Karpas-422 (cell line): ENCODE measurements at regions not wholly inside any gene's neighbourhood (a gene's known extent, or its start where the extent isn't known, plus 50 kb on each side); places are given as distances from the start of the nearest gene placed in this dataset.

Experiments
- DNase-seq: peaks from one replicate; pipeline ENCODE4 v3.0.0-alpha.2; 2015
- H2AFZ ChIP-seq: fragments of 200-600 bp; sonication (generic); 2 replicates; pipeline ENCODE4 v1.6.1; 2014; ENCODE audit warnings: antibody characterized with exemption, low read length, mixed read lengths
- H3K27ac ChIP-seq: fragments of 200-600 bp; sonication (generic); 2 replicates; pipeline ENCODE4 v1.5.1; 2014; ENCODE audit warnings: mild to moderate bottlenecking, low read length, moderate library complexity
- H3K27me3 ChIP-seq: fragments of 200-600 bp; sonication (generic); 2 replicates; pipeline ENCODE4 v1.6.1; 2014; ENCODE audit warnings: low read length, mixed read lengths
- H3K36me3 ChIP-seq: fragments of 200-600 bp; sonication (generic); 2 replicates; pipeline ENCODE4 v1.6.1; 2014; ENCODE audit warnings: low read length, mixed read lengths; ENCODE audit not compliant: insufficient read depth
- H3K4me1 ChIP-seq: fragments of 200-600 bp; sonication (generic); 2 replicates; pipeline ENCODE4 v1.6.1; 2014; ENCODE audit warnings: mild to moderate bottlenecking, low read length, mixed read lengths
- H3K4me2 ChIP-seq: fragments of 200-600 bp; sonication (generic); 2 replicates; pipeline ENCODE4 v1.6.1; 2014; ENCODE audit warnings: low read length, low read depth, mild to moderate bottlenecking; ENCODE audit not compliant: poor library complexity, severe bottlenecking
- H3K4me3 ChIP-seq: fragments of 200-600 bp; sonication (generic); 2 replicates; pipeline ENCODE4 v1.5.1; 2014; ENCODE audit warnings: mild to moderate bottlenecking, antibody characterized with exemption, low read length, mixed read lengths
- H3K79me2 ChIP-seq: fragments of 200-600 bp; sonication (generic); 2 replicates; pipeline ENCODE4 v1.6.1; 2014; ENCODE audit warnings: mild to moderate bottlenecking, low read length, mixed read lengths
- H3K9ac ChIP-seq: fragments of 200-600 bp; sonication (generic); 2 replicates; pipeline ENCODE4 v1.6.0; 2014; ENCODE audit warnings: low read length
- H3K9me2 ChIP-seq: fragments of 200-600 bp; sonication (generic), shearing (Covaris generic); replicated peaks from 2 replicates; pipeline ENCODE4 v1.6.0; 2014; ENCODE audit warnings: mild to moderate bottlenecking, low read length, moderate library complexity; ENCODE audit not compliant: insufficient read depth
- H3K9me3 ChIP-seq: fragments of 300-700, 200-600 bp; sonication (generic); 2 replicates; pipeline ENCODE4 v1.6.1; 2014; ENCODE audit warnings: low read length, mixed read lengths
- H4K20me1 ChIP-seq: fragments of 200-600 bp; sonication (generic); 2 replicates; pipeline ENCODE4 v1.6.1; 2014; ENCODE audit warnings: mild to moderate bottlenecking, antibody characterized with exemption, low read length, low read depth; ENCODE audit not compliant: insufficient read depth

DNA sequence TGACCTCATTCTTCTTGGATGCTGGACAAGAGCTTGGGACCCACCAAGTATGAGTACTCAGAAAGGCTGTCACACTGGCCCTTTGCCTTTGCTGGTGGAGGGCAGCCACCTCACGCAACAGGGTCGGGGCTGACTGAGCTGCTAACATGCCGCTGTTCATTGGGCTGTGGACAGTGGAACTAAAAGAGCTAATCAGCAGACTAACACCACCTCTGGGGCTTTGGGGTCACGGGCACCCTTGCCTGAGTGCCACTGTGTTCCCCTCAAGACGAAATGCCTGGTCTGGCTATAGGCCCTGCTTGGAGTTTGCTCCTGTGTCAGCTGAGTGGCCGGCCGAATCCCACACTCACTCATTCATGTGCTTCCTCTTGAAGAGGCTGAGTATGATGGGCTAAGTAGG, 559.6 kb downstream of the SPRY1 start:
- Histone ChIP-seq H3K36me3 (no peaks in the 10 kb centered on the region), H3K4me3 (no peak overlapping the region), H3K79me2 (no peaks in the 10 kb centered on the region), H3K9me3 (no peaks in the 10 kb centered on the region), H3K27ac (no peak overlapping the region), H4K20me1 (no peaks in the 10 kb centered on the region), H3K27me3 (no peaks in the 10 kb centered on the region), H3K4me1 (no peaks in the 10 kb centered on the region), H2AFZ (no peak overlapping the region), H3K4me2 (no peak overlapping the region), H3K9ac (no peak overlapping the region), H3K9me2 (no peaks in the 10 kb centered on the region)
- no peak for DNase-seq

DNA sequence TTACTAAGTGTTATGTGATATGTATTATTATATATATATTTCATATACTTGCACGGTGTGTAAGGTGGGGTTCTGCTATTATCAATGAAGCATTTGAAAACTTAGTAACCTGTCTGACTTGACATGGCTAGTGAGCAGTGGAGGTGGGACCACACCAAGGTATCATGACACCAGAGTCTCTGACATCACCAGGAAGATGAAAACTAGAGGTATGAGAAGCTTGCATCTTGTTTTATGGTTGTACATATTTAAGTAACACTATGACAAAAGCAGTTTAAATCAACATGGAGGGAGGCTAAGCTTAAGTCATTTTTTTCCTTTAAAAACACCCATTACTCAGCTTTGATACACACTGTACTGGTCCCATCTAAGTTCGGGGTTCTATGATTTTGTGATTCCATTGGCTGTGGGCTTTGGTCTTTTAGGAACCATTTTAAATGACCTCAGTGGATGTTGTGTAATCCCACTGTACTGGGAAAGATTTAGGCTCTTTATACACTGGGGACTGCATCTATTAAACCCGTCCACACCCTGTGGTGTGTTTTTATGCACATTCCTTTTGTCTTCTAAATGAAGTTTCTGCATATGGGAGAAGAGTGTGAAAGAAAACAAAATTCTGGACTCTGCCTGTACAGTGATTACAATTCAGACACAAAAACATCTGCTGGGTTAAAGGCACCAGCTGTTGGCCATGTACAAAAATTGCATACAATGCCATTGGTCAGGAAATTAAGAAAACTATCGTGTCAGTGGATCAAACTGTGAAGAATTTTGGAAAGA, 570.6 kb downstream of the SPRY1 start:
- H3K27ac ChIP-seq = no peak overlapping the region
- no peaks in the 10 kb centered on the region for H3K27me3 ChIP-seq
- no peaks in the 10 kb centered on the region for H3K4me1 ChIP-seq
- no peaks in the 10 kb centered on the region for H3K36me3 ChIP-seq
- H4K20me1 ChIP-seq = no peaks in the 10 kb centered on the region
- no peak overlapping the region for H3K4me2 ChIP-seq
- DNase-seq = no peak
- no peak overlapping the region for H3K4me3 ChIP-seq
- no peaks in the 10 kb centered on the region for H3K9me2 ChIP-seq
- H3K9ac ChIP-seq = no peak overlapping the region
- no peaks in the 10 kb centered on the region; the same call in 1 of the 2 replicates for H3K9me3 ChIP-seq
- no peak overlapping the region for H2AFZ ChIP-seq
- no peaks in the 10 kb centered on the region for H3K79me2 ChIP-seq

DNA sequence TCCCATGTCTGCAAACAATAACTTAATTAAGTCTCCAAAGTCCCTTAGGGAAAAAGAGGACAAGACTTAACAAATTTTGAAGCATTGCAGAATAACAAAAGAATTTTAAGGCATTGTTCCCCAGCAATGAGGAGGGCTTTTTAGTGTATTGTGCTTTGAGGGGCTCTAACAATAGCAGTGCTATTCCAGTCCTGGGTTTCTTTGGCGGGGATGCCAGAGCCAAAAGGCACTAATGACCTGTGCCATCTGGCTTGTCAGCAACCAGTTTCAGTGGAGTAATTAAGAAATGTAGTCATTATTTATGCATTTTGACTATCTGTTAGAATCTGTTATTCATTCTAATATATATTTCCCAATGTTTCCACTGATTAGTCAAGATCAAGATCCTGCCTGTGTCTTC, 575.4 kb downstream of the SPRY1 start:
- Histone ChIP-seq H3K4me3 (no peak overlapping the region), H3K9me2 (no peaks in the 10 kb centered on the region), H3K9ac (no peak overlapping the region), H2AFZ (no peak overlapping the region), H3K4me2 (no peak overlapping the region), H4K20me1 (no peaks in the 10 kb centered on the region), H3K4me1 (no peaks in the 10 kb centered on the region), H3K9me3 (no peaks in the 10 kb centered on the region; the same call in 1 of the 2 replicates), H3K79me2 (no peaks in the 10 kb centered on the region), H3K36me3 (no peaks in the 10 kb centered on the region), H3K27me3 (no peaks in the 10 kb centered on the region), H3K27ac (no peak overlapping the region)
- DNase-seq = no peak

DNA sequence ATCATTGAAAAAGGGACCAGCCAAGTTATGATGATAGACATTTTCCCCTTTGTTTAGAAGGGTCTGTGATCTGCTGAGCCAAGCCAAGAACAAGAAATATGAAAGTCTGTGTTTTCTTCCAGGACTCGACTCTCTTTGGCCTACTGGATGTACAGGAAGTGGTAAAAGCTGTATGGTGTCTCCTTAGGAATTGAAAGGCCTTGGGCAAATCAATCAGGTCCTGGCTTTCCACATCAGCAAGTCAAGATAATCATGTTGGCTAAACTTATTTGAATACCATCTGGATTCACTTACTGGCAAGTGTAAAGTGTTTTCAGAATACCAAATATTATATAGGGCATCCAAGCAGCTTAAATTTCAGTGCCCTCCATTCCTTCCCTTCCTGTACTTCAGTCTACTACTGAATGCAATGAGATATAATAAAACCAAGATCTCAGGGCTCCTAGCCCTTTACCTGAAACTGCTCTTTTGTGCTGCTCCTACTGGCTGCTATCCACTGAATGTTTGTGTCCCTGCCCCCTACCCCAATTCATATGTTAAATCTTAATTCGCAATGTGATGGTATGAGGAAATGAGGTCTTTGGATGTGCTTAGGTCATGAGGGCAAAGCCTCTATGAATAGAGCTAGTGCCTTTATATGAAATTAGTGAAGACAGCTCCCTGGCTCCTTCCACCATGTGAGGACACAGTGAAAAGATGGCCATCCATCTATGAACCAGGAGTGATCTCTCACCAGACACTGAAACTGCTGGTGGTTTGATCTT, 578.0 kb downstream of the SPRY1 start:
- Histone ChIP-seq H3K4me2 (no peak overlapping the region), H3K9me3 (no peaks in the 10 kb centered on the region; the same call in none of the 2 replicates), H3K9me2 (no peaks in the 10 kb centered on the region), H3K4me3 (no peak overlapping the region), H3K79me2 (no peaks in the 10 kb centered on the region), H3K27ac (no peak overlapping the region), H2AFZ (no peak overlapping the region), H3K9ac (no peak overlapping the region), H3K27me3 (no peaks in the 10 kb centered on the region), H4K20me1 (no peaks in the 10 kb centered on the region), H3K4me1 (no peaks in the 10 kb centered on the region), H3K36me3 (no peaks in the 10 kb centered on the region)
- DNase-seq = no peak

DNA sequence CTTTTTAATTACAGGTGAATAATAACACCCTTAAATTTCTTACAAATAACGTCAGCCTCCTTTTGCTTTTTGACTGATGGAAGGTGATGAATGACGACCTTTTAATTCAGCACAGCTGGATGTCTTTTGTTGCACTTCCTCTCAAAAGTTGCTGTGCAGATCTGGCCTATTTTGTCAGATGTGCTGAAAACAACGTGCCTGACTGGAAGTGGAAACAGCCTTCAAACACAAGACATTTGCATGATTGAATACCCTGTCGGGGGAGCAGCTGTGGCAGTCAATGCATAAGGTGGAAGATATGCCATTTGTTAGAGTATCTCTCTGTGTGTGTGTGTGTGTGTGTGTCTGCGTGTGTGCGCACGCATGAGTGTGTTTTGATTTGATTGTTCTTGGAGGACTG, 579.7 kb downstream of the SPRY1 start:
- Histone ChIP-seq H3K4me1 (no peaks in the 10 kb centered on the region), H3K79me2 (no peaks in the 10 kb centered on the region), H3K9me3 (no peaks in the 10 kb centered on the region; the same call in none of the 2 replicates), H3K4me2 (no peak overlapping the region), H4K20me1 (no peaks in the 10 kb centered on the region), H3K27ac (no peak overlapping the region), H3K9ac (no peak overlapping the region), H3K27me3 (no peaks in the 10 kb centered on the region), H2AFZ (no peak overlapping the region), H3K9me2 (no peaks in the 10 kb centered on the region), H3K4me3 (no peak overlapping the region), H3K36me3 (no peaks in the 10 kb centered on the region)
- no peak for DNase-seq

DNA sequence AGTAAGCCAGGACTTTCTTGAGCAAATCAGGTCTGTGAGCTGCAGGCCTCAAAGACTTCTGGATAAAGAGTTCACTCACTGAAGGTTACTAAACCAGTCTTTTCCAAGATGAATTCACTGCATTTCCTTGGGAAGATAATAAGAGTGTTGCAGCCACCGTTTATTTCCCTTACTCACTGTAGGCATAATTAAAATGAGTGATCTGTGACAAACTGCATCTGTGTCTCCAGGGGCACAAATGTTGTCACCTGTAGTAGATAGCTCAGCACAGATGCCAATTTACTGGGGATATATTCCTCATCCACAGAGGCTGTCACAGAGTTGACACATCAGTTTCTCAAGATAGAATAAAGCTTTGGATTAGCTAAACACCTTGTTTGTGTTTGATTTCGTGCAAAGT, 580.2 kb downstream of the SPRY1 start:
- no peak for DNase-seq
- H3K27me3 ChIP-seq = no peaks in the 10 kb centered on the region
- no peaks in the 10 kb centered on the region for H3K79me2 ChIP-seq
- H3K4me2 ChIP-seq = no peak overlapping the region
- no peak overlapping the region for H3K27ac ChIP-seq
- no peaks in the 10 kb centered on the region for H4K20me1 ChIP-seq
- no peaks in the 10 kb centered on the region for H3K4me1 ChIP-seq
- H3K9me2 ChIP-seq = no peaks in the 10 kb centered on the region
- H2AFZ ChIP-seq = no peak overlapping the region
- no peak overlapping the region for H3K4me3 ChIP-seq
- no peaks in the 10 kb centered on the region; the same call in none of the 2 replicates for H3K9me3 ChIP-seq
- H3K36me3 ChIP-seq = no peaks in the 10 kb centered on the region
- H3K9ac ChIP-seq = no peak overlapping the region

DNA sequence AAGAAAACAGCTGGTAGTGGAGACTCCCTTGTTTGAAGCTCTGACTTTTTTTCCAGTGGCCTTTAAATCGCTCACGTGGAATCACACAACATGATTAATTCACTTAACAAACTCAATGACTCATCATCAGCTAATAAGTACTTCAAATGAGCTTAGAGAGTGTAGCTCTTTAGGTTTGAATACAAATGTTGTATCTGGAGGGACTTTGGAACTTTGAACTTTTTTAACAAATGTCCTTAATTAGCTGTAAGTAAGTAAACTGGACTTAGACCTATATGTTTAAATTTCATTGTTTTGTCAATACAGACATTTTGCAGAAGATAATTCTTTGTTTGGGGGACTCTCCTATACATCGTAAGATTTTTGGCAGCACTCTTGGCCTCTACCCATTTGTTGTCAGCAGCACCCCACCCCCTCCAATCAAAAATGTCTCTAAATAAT, 581.1 kb downstream of the SPRY1 start:
- DNase-seq = no peak
- H3K4me1 ChIP-seq = no peaks in the 10 kb centered on the region
- H3K27ac ChIP-seq = no peak overlapping the region
- H3K27me3 ChIP-seq = no peaks in the 10 kb centered on the region
- H3K79me2 ChIP-seq = no peaks in the 10 kb centered on the region
- no peak overlapping the region for H3K4me3 ChIP-seq
- H2AFZ ChIP-seq = no peak overlapping the region
- no peaks in the 10 kb centered on the region for H3K9me2 ChIP-seq
- no peaks in the 10 kb centered on the region for H3K36me3 ChIP-seq
- H3K9me3 ChIP-seq = no peaks in the 10 kb centered on the region; the same call in none of the 2 replicates
- no peak overlapping the region for H3K4me2 ChIP-seq
- no peak overlapping the region for H3K9ac ChIP-seq
- no peaks in the 10 kb centered on the region for H4K20me1 ChIP-seq

DNA sequence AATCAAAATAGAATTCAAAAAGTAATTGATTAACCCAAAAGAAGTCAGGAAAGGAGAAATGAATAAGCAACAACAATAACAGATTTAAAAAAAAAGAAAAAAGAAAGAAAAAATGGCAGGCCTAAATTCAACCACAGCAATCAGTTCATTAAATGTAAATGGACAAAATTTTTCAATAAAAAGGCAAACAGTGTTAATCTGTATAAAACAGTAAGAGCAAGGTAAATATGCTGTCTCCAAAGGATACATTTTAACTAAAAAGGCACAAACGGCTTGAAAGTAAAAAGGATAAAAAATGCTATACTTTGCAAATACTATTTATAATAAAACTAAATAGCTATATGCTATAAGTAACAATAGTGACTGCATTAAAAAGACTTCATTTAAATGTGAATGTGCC, 582.0 kb downstream of the SPRY1 start:
- Histone ChIP-seq H4K20me1 (no peaks in the 10 kb centered on the region), H3K9me3 (no peaks in the 10 kb centered on the region; the same call in none of the 2 replicates), H3K27ac (no peak overlapping the region), H3K79me2 (no peaks in the 10 kb centered on the region), H3K4me1 (no peaks in the 10 kb centered on the region), H3K27me3 (no peaks in the 10 kb centered on the region), H3K36me3 (no peaks in the 10 kb centered on the region), H3K9ac (no peak overlapping the region), H3K4me2 (no peak overlapping the region), H3K9me2 (no peaks in the 10 kb centered on the region), H2AFZ (no peak overlapping the region), H3K4me3 (no peak overlapping the region)
- DNase-seq = no peak
